H1 (cell line): ENCODE measurements at regions not wholly inside any gene's neighbourhood (a gene's known extent, or its start where the extent isn't known, plus 50 kb on each side); places are given as distances from the start of the nearest gene placed in this dataset.
A peak's percentile ranks its signal among the peaks of the same experiment; 100 is the strongest.

Source experiments
- CTCF ChIA-PET: fragments of 300-600 bp; sonication (Branson Sonifier 250); formaldehyde crosslinking; loops from one replicate; lab custom pipeline; 2021; ENCODE audit not compliant: partially characterized antibody; lab: Charles Lee
- POLR2A ChIA-PET: fragments of 300-600 bp; sonication (Branson Sonifier 250); formaldehyde crosslinking; loops from one replicate; lab custom pipeline; 2021; ENCODE audit warnings: inconsistent platforms; ENCODE audit not compliant: partially characterized antibody; lab: Charles Lee
- DNase-seq, 2 experiments: peaks; one replicate each; pipeline versions ENCODE4 v3.0.0 to v3.0.0-alpha.2; 2010 to 2022; ENCODE audit warnings: low spot score in 2 of 2, low read depth in 1 of 2, mixed read lengths in 1 of 2
- FAIRE-seq: peaks from 2 replicates; lab custom pipeline; 2011; peaks lifted over from hg19 to GRCh38; lab: Jason Lieb, UNC
- H2AFZ ChIP-seq: 2 replicates; pipeline ENCODE4 v1.8.1; 2012; ENCODE audit warnings: low read length, inconsistent platforms
- H2AK5ac ChIP-seq: 2 replicates; pipeline ENCODE4 v1.6.1; 2013; ENCODE audit warnings: low read depth, low read length
- H2BK120ac ChIP-seq: replicated peaks from 2 replicates; pipeline ENCODE3; 2013; ENCODE audit warnings: low read depth, low read length, inconsistent platforms
- H2BK12ac ChIP-seq: 2 replicates; pipeline ENCODE4 v1.6.1; 2013; ENCODE audit warnings: low read depth, low read length
- H2BK15ac ChIP-seq: 2 replicates; pipeline ENCODE4 v1.6.1; 2013; ENCODE audit warnings: low read length
- H2BK20ac ChIP-seq: 2 replicates; pipeline ENCODE4 v1.6.1; 2013; ENCODE audit warnings: low read length
- H2BK5ac ChIP-seq: 2 replicates; pipeline ENCODE4 v1.6.1; 2013; ENCODE audit warnings: low read depth, low read length
- H3K14ac ChIP-seq: 2 replicates; pipeline ENCODE4 v1.6.1; 2013; ENCODE audit warnings: inconsistent platforms; ENCODE audit not compliant: insufficient read length
- H3K18ac ChIP-seq: 2 replicates; pipeline ENCODE4 v1.6.1; 2013; ENCODE audit warnings: low read length; ENCODE audit errors: extremely low read depth
- H3K23ac ChIP-seq: 2 replicates; pipeline ENCODE4 v1.6.1; 2013; ENCODE audit warnings: inconsistent platforms; ENCODE audit not compliant: insufficient read length
- H3K23me2 ChIP-seq: 2 replicates; pipeline ENCODE4 v1.6.1; 2013; ENCODE audit warnings: low read depth, low read length
- H3K27ac ChIP-seq: 2 replicates; pipeline ENCODE4 v1.6.1; 2011; ENCODE audit warnings: low read depth, low read length, inconsistent platforms
- H3K27me3 ChIP-seq, 4 experiments: replicated peaks in 1 of 4; 1 replicate in 1 of 4; 2 replicates in 3 of 4; pipeline versions ENCODE4 v1.6.1 to v1.8.1; 2011 to 2013; ENCODE audit warnings: low read length in 3 of 4, mild to moderate bottlenecking in 3 of 4, inconsistent platforms in 2 of 4, mixed read lengths in 2 of 4, moderate library complexity in 1 of 4; ENCODE audit not compliant: control insufficient read depth in 3 of 4, insufficient read depth in 3 of 4; ENCODE audit errors: extremely low read depth in 1 of 4
- H3K36me3 ChIP-seq, 4 experiments: 2 replicates each; pipeline versions ENCODE4 v1.6.1 to v1.8.1; 2011 to 2013; ENCODE audit warnings: mild to moderate bottlenecking in 4 of 4, low read length in 3 of 4, moderate library complexity in 2 of 4, control low read depth in 1 of 4, inconsistent platforms in 1 of 4; ENCODE audit not compliant: insufficient read depth in 4 of 4, control insufficient read depth in 2 of 4
- H3K4ac ChIP-seq: replicated peaks from 2 replicates; pipeline ENCODE3; 2013; ENCODE audit warnings: low read length, low read depth, mixed read lengths, inconsistent platforms; ENCODE audit not compliant: insufficient read length
- H3K4me1 ChIP-seq, 4 experiments: replicated peaks in 1 of 4; 1 replicate in 1 of 4; 2 replicates in 3 of 4; pipeline versions ENCODE4 v1.6.1 to v1.8.1; 2011 to 2013; ENCODE audit warnings: low read length in 3 of 4, inconsistent platforms in 2 of 4, mixed read lengths in 1 of 4; ENCODE audit not compliant: insufficient read depth in 4 of 4, control insufficient read depth in 3 of 4
- H3K4me2 ChIP-seq, 2 experiments: 2 replicates each; pipeline versions ENCODE4 v1.6.1 to v1.8.1; 2011 to 2013; ENCODE audit warnings: low read depth in 2 of 2, low read length in 2 of 2, control low read depth in 1 of 2, inconsistent platforms in 1 of 2, mild to moderate bottlenecking in 1 of 2; ENCODE audit not compliant: insufficient read depth in 1 of 2
- H3K4me3 ChIP-seq, 4 experiments: fragments of 200-600, 300-600 bp in 1 of 4; sonication (generic), shearing (Covaris generic), sonication (Bioruptor Twin) in 1 of 4; 2 replicates each; pipeline versions ENCODE4 v1.5.1 to v1.8.1; 2011 to 2016; ENCODE audit warnings: low read length in 4 of 4, low read depth in 3 of 4, control low read depth in 2 of 4, inconsistent platforms in 2 of 4, mild to moderate bottlenecking in 2 of 4, mixed read lengths in 1 of 4, moderate library complexity in 1 of 4; ENCODE audit not compliant: insufficient read depth in 2 of 4; ENCODE audit errors: extremely low read depth in 1 of 4
- H3K56ac ChIP-seq: replicated peaks from 2 replicates; pipeline ENCODE3; 2013; ENCODE audit warnings: low read depth, mild to moderate bottlenecking, mixed read lengths, low read length, inconsistent platforms; ENCODE audit not compliant: insufficient read length
- H3K79me1 ChIP-seq: 2 replicates; pipeline ENCODE4 v1.6.1; 2013; ENCODE audit warnings: low read depth, low read length, control low read depth
- H3K79me2 ChIP-seq, 2 experiments: 2 replicates each; pipeline versions ENCODE4 v1.6.1 to v1.8.1; 2012 to 2013; ENCODE audit warnings: low read length in 2 of 2, mild to moderate bottlenecking in 2 of 2, inconsistent platforms in 1 of 2; ENCODE audit not compliant: insufficient read depth in 2 of 2, control insufficient read depth in 1 of 2
- H3K9ac ChIP-seq, 4 experiments: replicated peaks in 1 of 4; 1 replicate in 1 of 4; 2 replicates in 3 of 4; pipeline versions ENCODE4 v1.6.1 to v1.8.1; 2011 to 2013; ENCODE audit warnings: low read depth in 3 of 4, low read length in 3 of 4, control low read depth in 2 of 4, mild to moderate bottlenecking in 2 of 4, moderate library complexity in 2 of 4, inconsistent platforms in 1 of 4; ENCODE audit errors: extremely low read depth in 1 of 4
- H3K9me3 ChIP-seq, 2 experiments: 2 replicates each; pipeline versions ENCODE4 v1.6.1 to v1.8.1; 2012 to 2013; ENCODE audit warnings: mild to moderate bottlenecking in 2 of 2, moderate library complexity in 2 of 2, control low read depth in 1 of 2, inconsistent platforms in 1 of 2, low read depth in 1 of 2, low read length in 1 of 2, mixed read lengths in 1 of 2; ENCODE audit not compliant: insufficient read depth in 2 of 2
- H4K20me1 ChIP-seq, 2 experiments: replicated peaks in 1 of 2; 2 replicates each; pipeline versions ENCODE3 to v1.8.1; 2011 to 2013; ENCODE audit warnings: inconsistent platforms in 2 of 2, low read length in 2 of 2, mild to moderate bottlenecking in 1 of 2; ENCODE audit not compliant: insufficient read depth in 2 of 2, control insufficient read depth in 1 of 2
- H4K5ac ChIP-seq: 2 replicates; pipeline ENCODE4 v1.6.1; 2013; ENCODE audit warnings: low read length, low read depth, mixed read lengths, inconsistent platforms; ENCODE audit not compliant: insufficient read length
- H4K8ac ChIP-seq: 2 replicates; pipeline ENCODE4 v1.8.0; 2013; ENCODE audit warnings: mild to moderate bottlenecking, moderate library complexity, low read length, inconsistent platforms; ENCODE audit not compliant: insufficient read depth; ENCODE audit errors: extremely low read depth
- H4K91ac ChIP-seq: replicated peaks from 2 replicates; pipeline ENCODE3; 2013; ENCODE audit warnings: low read length, mixed read lengths, inconsistent platforms; ENCODE audit not compliant: insufficient read length
- JUND ChIP-seq: IDR thresholded peaks from 2 replicates; pipeline ENCODE4 v1.6.1; 2011; ENCODE audit warnings: mild to moderate bottlenecking, improper control_type of control experiment, low read length
- RNF2 ChIP-seq: fragments of 200-900, 300-1000 bp; sonication (generic); IDR thresholded peaks from 2 replicates; pipeline ENCODE4 v1.7.1; 2016; ENCODE audit warnings: borderline replicate concordance, low read depth, mild to moderate bottlenecking, antibody characterized with exemption, low read length; ENCODE audit not compliant: poor library complexity, severe bottlenecking; ENCODE audit errors: missing control alignments
- TEAD4 ChIP-seq: IDR thresholded peaks from 2 replicates; pipeline ENCODE4 v1.6.1; 2012; ENCODE audit warnings: low read depth, low read length, inconsistent platforms, mixed read lengths
- WGBS, 2 experiments: shearing (Covaris generic) in 1 of 2; methylation state at CpG; one replicate each; pipeline versions ENCODE4 v1.1.6 to v1.1.7; 2013 to 2015; ENCODE audit warnings: low lambda C conversion rate in 2 of 2, mixed read lengths in 2 of 2, inconsistent platforms in 1 of 2, low coverage in 1 of 2, missing lambda C conversion rate in 1 of 2; ENCODE audit not compliant: insufficient replicate concordance in 2 of 2, insufficient coverage in 1 of 2, insufficient read length in 1 of 2; ENCODE audit errors: extremely low coverage in 1 of 2, missing lambda C conversion rate in 1 of 2; 5-methylcytosine and 5-hydroxymethylcytosine counted together

GRCh38 chr7:98049034-98049433 lies 57.6 kb upstream of the LMTK2 start:
- no peak overlapping the region for H2BK120ac ChIP-seq
- TF ChIP-seq JUND = peak; percentile 76; the same call in 1 of the 2 replicates
- no peak for TF ChIP-seq RNF2
- TF ChIP-seq TEAD4 = 0 out of 2 replicates have a peak, but pooled peaks have one; percentile 25

More at GRCh38 chr7:98049034-98049433, 57.6 kb upstream of the LMTK2 start:
- H4K8ac ChIP-seq = no peak overlapping the region; the same call in 1 of the 2 replicates
- no peak overlapping the region for H4K91ac ChIP-seq
- no peaks in the 10 kb centered on the region for H3K27me3 ChIP-seq
- no peak overlapping the region for H3K9ac ChIP-seq
- no peaks in the 10 kb centered on the region for H3K23me2 ChIP-seq
- ChIA-PET CTCF (interaction anchor here (0.8 to 1.6 kb wide), 6 partner anchors 9 to 851 kb away, joined by 3 to 4 read pairs (median 3); no protein-coding TSS in a partner anchor), POLR2A (no interaction called here)
- H3K4me3 ChIP-seq = no peak overlapping the region
- H2BK15ac ChIP-seq = no peak overlapping the region
- H2AFZ ChIP-seq = peak overlapping the region; percentile 79; the same call in 1 of the 2 replicates
- no peak overlapping the region for H3K14ac ChIP-seq
- no peaks in the 10 kb centered on the region for H4K20me1 ChIP-seq
- 0 out of 2 replicates have a peak overlapping the region, but pooled peaks have one; percentile 28 for H2BK5ac ChIP-seq
- peaks cover 0 to 5% (median 3%) of the 10 kb centered on the region in 4 experiments; a peak in 4 of 7 replicates for H3K4me1 ChIP-seq
- H3K18ac ChIP-seq = no peak overlapping the region
- no peaks in the 10 kb centered on the region for H3K9me3 ChIP-seq
- no peak overlapping the region for H2BK20ac ChIP-seq
- no peak overlapping the region for H2AK5ac ChIP-seq
- no peak overlapping the region for H4K5ac ChIP-seq
- FAIRE-seq (no peak), DNase-seq (peak in 1 of 2 experiments; percentile 59)
- no peaks in the 10 kb centered on the region for H3K79me1 ChIP-seq
- WGBS, 2 experiments = 70% methylated on average over 9 of the region's 9 CpGs; no CpG with 5 or more reads in 1 of the 2 experiments
- H3K36me3 ChIP-seq = no peaks in the 10 kb centered on the region
- H3K23ac ChIP-seq = no peak overlapping the region
- no peaks in the 10 kb centered on the region for H3K79me2 ChIP-seq
- H2BK12ac ChIP-seq = no peak overlapping the region
- no peak overlapping the region for H3K27ac ChIP-seq
- no peak overlapping the region for H3K56ac ChIP-seq
- no peak overlapping the region for H3K4ac ChIP-seq
- no peak overlapping the region for H3K4me2 ChIP-seq
